ENCODE measurements at regions not wholly inside any gene's neighbourhood (a gene's known extent, or its start where the extent isn't known, plus 50 kb on each side); places are given as distances from the start of the nearest gene placed in this dataset.

- no peak overlapping the region for H2AFZ ChIP-seq (ENCODE audit: low read depth, low read length, poor library complexity, severe bottlenecking)
- no peak overlapping the region for H3K4me2 ChIP-seq (ENCODE audit: low read length)
- ChIA-PET CTCF (no interaction called here), RAD21 (ENCODE audit: low non-redundant PET in 1 of 2, low total read pairs in 2 of 2, uncharacterized antibody in 2 of 2, unreplicated experiment in 2 of 2) (no interaction called here), POLR2A (no interaction called here)
- no peaks in the 10 kb centered on the region for H3K4me1 ChIP-seq (ENCODE audit: control insufficient read depth in 1 of 2, insufficient read depth in 2 of 2, low read length in 2 of 2)
- TF ChIP-seq POLR2AphosphoS5 (IDR thresholded peaks at IDR 0.05; ENCODE audit: low read depth, low read length) = no peak
- H4K20me1 ChIP-seq (ENCODE audit: insufficient read depth) = no peaks in the 10 kb centered on the region
- H3K27ac ChIP-seq (ENCODE audit: low read depth, low read length) = no peak overlapping the region
- DNase-seq (ENCODE audit: low read depth, low spot score) (no peak), ATAC-seq (no peak)
- BruUV-seq (replicated peaks) = no TSS peak
- no peaks in the 10 kb centered on the region for H3K27me3 ChIP-seq (ENCODE audit: insufficient read depth, low read length)
- no peaks in the 10 kb centered on the region for H3K36me3 ChIP-seq (ENCODE audit: control insufficient read depth in 1 of 2, insufficient read depth in 2 of 2, low read length in 2 of 2)
- no peaks in the 10 kb centered on the region for H3K9me2 ChIP-seq (ENCODE audit: insufficient read depth)
- no peaks in the 10 kb centered on the region for H3K79me2 ChIP-seq (ENCODE audit: insufficient read depth, low read length)
- H3K9ac ChIP-seq (ENCODE audit: low read length) = no peak overlapping the region
- no peak overlapping the region for H3K4me3 ChIP-seq (replicated peaks in 1 of 2; ENCODE audit: low read depth in 1 of 2, low read length in 2 of 2)
- intact Hi-C loops (cut with micrococcal nuclease) = no loop called here
- no peaks in the 10 kb centered on the region for H3K9me3 ChIP-seq (ENCODE audit: control insufficient read depth in 1 of 2, insufficient read depth in 1 of 2, low read depth in 1 of 2, low read length in 2 of 2)
These were observed 51.6 kb upstream of the MIR17HG start for GRCh38 chr13:91295712-91296410.

DNA sequence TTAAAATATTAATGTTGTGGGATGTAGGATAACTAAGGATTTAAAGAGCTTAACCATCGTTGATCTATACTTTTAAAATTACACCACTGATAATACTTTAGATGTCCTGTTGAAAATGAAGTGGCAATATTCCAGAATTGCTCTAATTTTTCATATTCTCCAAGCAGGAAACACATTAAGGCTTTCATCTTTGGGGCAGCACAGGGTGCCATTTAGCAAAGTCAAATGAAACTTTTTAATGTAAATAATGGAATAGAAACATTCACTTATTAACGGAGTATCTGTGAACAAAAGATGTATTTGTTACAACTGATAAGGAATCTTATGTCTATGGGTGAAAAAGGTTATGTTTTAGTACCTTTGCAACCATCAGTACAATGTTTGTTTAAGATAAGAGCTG is 50.0 kb upstream of the MIR17HG start:
- Histone ChIP-seq H3K4me1 (ENCODE audit: control insufficient read depth in 1 of 2, insufficient read depth in 2 of 2, low read length in 2 of 2) (no peaks in the 10 kb centered on the region), H3K4me2 (ENCODE audit: low read length) (no peak overlapping the region), H3K36me3 (ENCODE audit: control insufficient read depth in 1 of 2, insufficient read depth in 2 of 2, low read length in 2 of 2) (no peaks in the 10 kb centered on the region), H2AFZ (ENCODE audit: low read depth, low read length, poor library complexity, severe bottlenecking) (no peak overlapping the region), H3K79me2 (ENCODE audit: insufficient read depth, low read length) (no peaks in the 10 kb centered on the region), H4K20me1 (ENCODE audit: insufficient read depth) (no peaks in the 10 kb centered on the region), H3K9ac (ENCODE audit: low read length) (no peak overlapping the region), H3K27me3 (ENCODE audit: insufficient read depth, low read length) (no peaks in the 10 kb centered on the region), H3K9me2 (ENCODE audit: insufficient read depth) (no peaks in the 10 kb centered on the region), H3K27ac (ENCODE audit: low read depth, low read length) (no peak overlapping the region), H3K4me3 (replicated peaks in 1 of 2; ENCODE audit: low read depth in 1 of 2, low read length in 2 of 2) (no peak overlapping the region), H3K9me3 (ENCODE audit: control insufficient read depth in 1 of 2, insufficient read depth in 1 of 2, low read depth in 1 of 2, low read length in 2 of 2) (no peaks in the 10 kb centered on the region)
- intact Hi-C loops (cut with micrococcal nuclease) = no loop called here
- ChIA-PET RAD21 (ENCODE audit: low non-redundant PET in 1 of 2, low total read pairs in 2 of 2, uncharacterized antibody in 2 of 2, unreplicated experiment in 2 of 2) (no interaction called here), CTCF (no interaction called here), POLR2A (no interaction called here)
- ATAC-seq = no peak
- DNase-seq (ENCODE audit: low read depth, low spot score) = no peak
- TF ChIP-seq, protein P1, sequence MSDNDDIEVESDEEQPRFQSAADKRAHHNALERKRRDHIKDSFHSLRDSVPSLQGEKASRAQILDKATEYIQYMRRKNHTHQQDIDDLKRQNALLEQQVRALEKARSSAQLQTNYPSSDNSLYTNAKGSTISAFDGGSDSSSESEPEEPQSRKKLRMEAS (IDR thresholded peaks at IDR 0.05) = no peak
- TF ChIP-seq ZBTB33 (IDR thresholded peaks at IDR 0.05; ENCODE audit: extremely low read depth, insufficient replicate concordance, low read length) (no peak), FOSL1 (IDR thresholded peaks at IDR 0.05; ENCODE audit: low read depth) (no peak), REST (IDR thresholded peaks at IDR 0.05; ENCODE audit: low read depth) (no peak), EGR1 (IDR thresholded peaks at IDR 0.05; ENCODE audit: low read depth) (no peak), EZH2phosphoT487 (IDR thresholded peaks at IDR 0.05; ENCODE audit: borderline replicate concordance) (no peak)
- BruUV-seq (replicated peaks) = no TSS peak

Data from HCT116 (cell line).